HFF-Myc (cell line): ENCODE measurements at regions not wholly inside any gene's neighbourhood (a gene's known extent, or its start where the extent isn't known, plus 50 kb on each side); places are given as distances from the start of the nearest gene placed in this dataset.

Source experiments
- DNase-seq: peaks from one replicate; pipeline ENCODE4 v3.0.0-alpha.2; 2011; ENCODE audit warnings: low read depth; ENCODE audit errors: extremely low read depth
- H3K4me3 ChIP-seq: replicated peaks from 2 replicates; pipeline ENCODE4 v1.5.1; 2011; ENCODE audit warnings: low read depth, mild to moderate bottlenecking, control low read depth, low read length
- TF ChIP-seq, protein P1 (sequence below): IDR thresholded peaks from 2 replicates; pipeline ENCODE4 v1.5.1; 2012; ENCODE audit warnings: mild to moderate bottlenecking, low read depth, low read length, control low read depth; ENCODE audit errors: missing control alignments

DNA sequence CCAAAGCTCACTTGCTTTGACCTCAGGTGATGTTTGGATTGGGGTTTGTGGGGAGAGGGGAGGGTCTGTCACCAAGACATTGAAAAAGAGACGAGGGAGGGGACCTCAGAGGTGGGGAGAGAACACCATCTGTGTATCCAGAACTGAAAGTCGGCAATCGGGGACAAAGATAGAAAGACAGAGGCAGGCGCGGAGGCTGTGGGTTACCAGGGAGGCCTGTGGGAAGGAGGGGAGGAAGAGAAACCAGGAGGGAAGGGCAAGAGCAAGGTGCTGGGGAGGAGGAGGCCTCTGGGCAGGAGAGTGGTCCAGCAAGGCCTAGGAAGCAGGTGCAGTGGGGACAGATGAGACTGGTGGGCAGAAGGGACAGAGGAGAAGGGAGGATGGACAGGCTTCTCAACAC, 211.2 kb downstream of the CDC5L start:
- TF ChIP-seq, protein P1, sequence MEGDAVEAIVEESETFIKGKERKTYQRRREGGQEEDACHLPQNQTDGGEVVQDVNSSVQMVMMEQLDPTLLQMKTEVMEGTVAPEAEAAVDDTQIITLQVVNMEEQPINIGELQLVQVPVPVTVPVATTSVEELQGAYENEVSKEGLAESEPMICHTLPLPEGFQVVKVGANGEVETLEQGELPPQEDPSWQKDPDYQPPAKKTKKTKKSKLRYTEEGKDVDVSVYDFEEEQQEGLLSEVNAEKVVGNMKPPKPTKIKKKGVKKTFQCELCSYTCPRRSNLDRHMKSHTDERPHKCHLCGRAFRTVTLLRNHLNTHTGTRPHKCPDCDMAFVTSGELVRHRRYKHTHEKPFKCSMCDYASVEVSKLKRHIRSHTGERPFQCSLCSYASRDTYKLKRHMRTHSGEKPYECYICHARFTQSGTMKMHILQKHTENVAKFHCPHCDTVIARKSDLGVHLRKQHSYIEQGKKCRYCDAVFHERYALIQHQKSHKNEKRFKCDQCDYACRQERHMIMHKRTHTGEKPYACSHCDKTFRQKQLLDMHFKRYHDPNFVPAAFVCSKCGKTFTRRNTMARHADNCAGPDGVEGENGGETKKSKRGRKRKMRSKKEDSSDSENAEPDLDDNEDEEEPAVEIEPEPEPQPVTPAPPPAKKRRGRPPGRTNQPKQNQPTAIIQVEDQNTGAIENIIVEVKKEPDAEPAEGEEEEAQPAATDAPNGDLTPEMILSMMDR = no peak
- no peak for DNase-seq
- H3K4me3 ChIP-seq = no peak overlapping the region

DNA sequence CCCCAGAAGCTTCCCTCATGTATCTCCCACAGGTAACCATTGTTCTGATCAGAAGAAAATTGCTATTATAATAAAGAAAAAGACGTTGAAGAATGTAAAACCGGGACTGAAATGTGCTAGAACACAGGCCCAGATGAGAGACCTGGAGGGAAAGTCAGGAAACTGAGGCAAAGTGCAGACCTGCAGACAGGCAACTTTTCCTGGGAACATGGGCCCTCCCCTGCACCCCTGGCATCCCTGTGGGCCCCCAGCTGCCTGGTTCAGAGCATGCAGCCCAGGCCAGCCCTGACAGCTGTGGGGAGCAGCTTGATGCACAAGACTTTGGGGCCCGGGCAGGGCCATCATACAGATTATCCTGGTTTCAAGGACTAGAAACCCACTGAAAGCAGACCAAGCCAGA, 212.2 kb downstream of the CDC5L start:
- TF ChIP-seq, protein P1 = no peak
- H3K4me3 ChIP-seq = no peak overlapping the region
- DNase-seq = no peak

DNA sequence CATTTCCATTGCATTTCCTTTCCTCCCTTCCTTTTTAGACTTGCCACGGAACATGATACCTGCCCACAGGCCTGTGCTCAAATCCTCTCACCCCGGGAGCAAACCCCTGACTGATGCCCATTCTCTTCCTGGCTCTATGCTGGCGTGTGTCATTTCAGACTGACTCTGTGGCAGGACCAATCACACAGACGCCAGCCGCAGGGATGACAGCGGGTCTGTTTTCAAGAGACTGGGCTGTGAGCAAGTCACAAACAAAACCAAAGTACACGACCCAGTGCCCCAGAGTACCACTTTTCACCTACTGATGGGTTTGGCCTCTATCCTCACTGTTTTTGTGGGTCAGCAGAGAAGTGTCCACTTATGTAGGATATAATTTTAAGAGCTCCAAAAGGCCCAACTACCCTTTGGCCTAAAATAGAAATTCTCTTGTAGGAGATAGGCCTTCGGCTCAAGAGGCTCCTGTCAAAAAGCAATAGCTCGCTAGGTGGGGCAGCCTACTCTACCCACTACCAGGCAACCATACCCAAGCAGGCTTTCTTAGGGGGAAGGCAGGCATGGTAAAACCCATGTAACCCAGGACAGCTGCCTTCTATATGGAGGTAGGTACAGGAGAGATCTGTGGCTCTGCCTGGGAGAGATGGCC, 215.7 kb downstream of the CDC5L start:
- TF ChIP-seq, protein P1 = no peak
- DNase-seq = no peak

DNA sequence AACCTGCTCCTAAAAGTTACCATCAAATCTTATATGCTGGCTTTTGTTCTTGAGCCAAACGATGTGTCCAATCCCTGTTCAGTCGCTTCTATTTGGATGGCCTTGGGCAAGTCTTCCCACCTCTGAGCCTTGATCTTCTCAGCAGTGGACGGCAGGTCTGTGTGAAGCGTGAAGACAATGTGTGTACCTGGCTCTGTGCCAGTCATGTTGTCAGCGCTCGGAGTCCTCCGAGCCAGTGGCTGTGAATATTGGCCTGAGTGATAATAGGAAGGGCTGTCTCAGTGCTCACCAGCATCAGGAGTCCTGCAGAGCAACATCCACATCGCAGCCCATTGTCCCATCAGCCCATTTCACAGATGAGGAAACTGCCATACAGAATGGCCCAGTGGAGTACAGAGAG, 219.0 kb downstream of the CDC5L start:
- TF ChIP-seq, protein P1 = no peak

More for the DNA sequence above, 215.7 kb downstream of the CDC5L start:
- no peak overlapping the region for H3K4me3 ChIP-seq

DNA sequence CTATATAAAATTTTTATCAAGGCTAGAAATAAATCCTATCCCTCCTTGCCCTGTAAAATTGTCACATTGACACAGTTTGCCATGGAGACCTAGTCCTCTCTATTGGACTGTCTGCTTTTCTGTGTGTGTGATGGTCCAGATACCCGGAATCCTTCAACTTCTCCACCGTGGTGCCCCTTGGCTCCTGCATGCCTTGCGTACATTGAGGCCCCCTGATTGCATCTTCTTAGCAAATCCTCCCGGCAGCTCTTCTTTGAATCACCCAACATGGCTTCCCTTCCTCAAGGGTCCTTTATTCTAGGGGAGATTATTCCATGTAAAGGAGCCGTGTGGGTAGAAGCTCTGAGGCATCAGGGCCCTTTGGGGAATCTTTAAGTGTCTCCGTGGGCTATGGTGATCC, 219.5 kb downstream of the CDC5L start:
- TF ChIP-seq, protein P1 = no peak
- no peak for DNase-seq
- H3K4me3 ChIP-seq = no peak overlapping the region

More for the DNA sequence above, 219.0 kb downstream of the CDC5L start:
- DNase-seq = no peak
- no peak overlapping the region for H3K4me3 ChIP-seq

DNA sequence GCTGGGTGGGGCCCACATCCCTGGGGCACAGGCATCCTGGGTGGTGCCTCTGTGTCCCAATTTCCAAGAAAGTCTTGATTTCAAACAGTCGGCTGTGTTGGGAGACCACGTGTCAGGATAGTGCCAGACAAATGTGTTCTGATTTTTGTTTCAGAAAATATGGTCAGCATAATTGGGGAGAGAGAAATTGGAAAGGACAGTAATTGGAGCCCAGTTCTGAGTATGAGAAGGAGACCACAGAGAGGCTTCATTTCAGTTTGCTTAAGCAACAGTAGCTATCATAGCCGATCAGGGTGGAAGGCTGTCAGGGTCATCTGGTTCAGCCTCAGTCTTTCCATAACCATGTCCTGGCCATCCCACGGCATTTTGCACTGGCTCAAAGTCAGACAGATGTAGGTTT, 220.7 kb downstream of the CDC5L start:
- TF ChIP-seq, protein P1 = no peak
- H3K4me3 ChIP-seq = no peak overlapping the region
- DNase-seq = no peak
